ENCODE measurements at regions not wholly inside any gene's neighbourhood (a gene's known extent, or its start where the extent isn't known, plus 50 kb on each side); places are given as distances from the start of the nearest gene placed in this dataset.

GRCh38 chr2:173855661-173856060 lies 109.5 kb downstream of the SP3 start:
- no peak for DNase-seq (ENCODE audit: low read depth)
- no peak for TF ChIP-seq CTCF (IDR thresholded peaks at IDR 0.05; ENCODE audit: control insufficient read depth, insufficient read depth, low read depth, low read length, missing control alignments)

More at GRCh38 chr2:173855661-173856060, 109.5 kb downstream of the SP3 start:
- H3K4me3 ChIP-seq (ENCODE audit: control insufficient read depth, low read depth, low read length): no peak overlapping the region

Measured in AG09309 (cell line).